ENCODE measurements at regions not wholly inside any gene's neighbourhood (a gene's known extent, or its start where the extent isn't known, plus 50 kb on each side); places are given as distances from the start of the nearest gene placed in this dataset.

DNA sequence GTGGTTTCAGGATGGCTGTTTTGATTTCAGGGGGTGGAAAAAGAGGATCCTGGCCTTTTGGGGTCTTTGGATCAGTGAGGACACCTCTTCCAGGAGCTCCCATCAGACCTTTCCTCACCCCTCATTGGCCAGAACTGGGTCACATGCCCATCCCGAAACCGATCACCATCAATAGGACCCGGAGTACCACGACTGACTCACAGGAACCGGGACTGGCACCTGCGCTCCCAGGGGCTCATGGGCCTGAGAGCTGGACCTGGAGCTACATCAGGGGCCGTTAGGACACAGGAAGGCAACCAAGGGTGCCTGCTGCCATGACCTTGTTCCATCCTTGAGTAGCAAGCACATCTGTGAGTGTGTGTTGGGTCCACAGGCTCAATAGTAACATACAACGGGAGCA, 180.4 kb downstream of the BMP7 start:
- no peaks in the 10 kb centered on the region for H3K79me2 ChIP-seq (ENCODE audit: control insufficient read depth, low read length)
- H3K4me3 ChIP-seq (ENCODE audit: low read length) = no peak overlapping the region
- H3K4me1 ChIP-seq (ENCODE audit: control insufficient read depth, low read length) = peaks cover 6% of the 10 kb centered on the region

DNA sequence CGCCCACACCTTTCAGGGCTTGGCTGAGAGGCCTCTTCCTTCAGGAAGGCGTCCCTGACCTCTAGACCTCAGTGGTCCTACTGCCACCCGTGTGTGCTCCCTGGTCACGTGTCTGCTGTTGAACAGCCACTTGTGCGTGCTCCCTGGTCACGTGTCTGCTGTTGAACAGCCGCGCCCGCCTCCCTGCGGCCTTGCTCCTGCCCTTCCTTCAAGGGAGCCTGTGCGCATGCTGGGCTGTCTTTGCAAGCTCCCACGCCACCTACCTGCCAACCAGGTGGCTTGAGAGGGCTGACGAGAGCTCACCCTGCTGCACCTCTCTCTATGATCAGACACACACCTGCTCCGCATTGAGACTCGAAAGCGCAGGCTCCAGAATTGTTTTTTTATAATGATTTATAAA, 179.3 kb downstream of the BMP7 start:
- Histone ChIP-seq H3K27ac (ENCODE audit: low read depth, low read length) (no peak overlapping the region), H3F3A (ENCODE audit: control insufficient read depth, insufficient read depth) (no peaks in the 10 kb centered on the region), H4K20me1 (ENCODE audit: control insufficient read depth, insufficient read depth, low read depth, low read length) (no peaks in the 10 kb centered on the region; the same call in 1 of the 2 replicates), H3K79me2 (ENCODE audit: control insufficient read depth, low read length) (no peaks in the 10 kb centered on the region), H3K4me2 (ENCODE audit: low read length) (no peak overlapping the region), H3K9me2 (replicated peaks; ENCODE audit: control insufficient read depth, low read length) (no peaks in the 10 kb centered on the region), H3K4me3 (ENCODE audit: low read length) (no peak overlapping the region), H3K27me3 (ENCODE audit: control insufficient read depth, low read length) (peaks cover 29% of the 10 kb centered on the region), H3K36me3 (ENCODE audit: control insufficient read depth, low read length) (no peaks in the 10 kb centered on the region), H3K4me1 (ENCODE audit: control insufficient read depth, low read length) (peaks cover 10% of the 10 kb centered on the region), H3K9me3 (ENCODE audit: control insufficient read depth, insufficient read depth, low read length) (no peaks in the 10 kb centered on the region)
- TF ChIP-seq, protein P1, sequence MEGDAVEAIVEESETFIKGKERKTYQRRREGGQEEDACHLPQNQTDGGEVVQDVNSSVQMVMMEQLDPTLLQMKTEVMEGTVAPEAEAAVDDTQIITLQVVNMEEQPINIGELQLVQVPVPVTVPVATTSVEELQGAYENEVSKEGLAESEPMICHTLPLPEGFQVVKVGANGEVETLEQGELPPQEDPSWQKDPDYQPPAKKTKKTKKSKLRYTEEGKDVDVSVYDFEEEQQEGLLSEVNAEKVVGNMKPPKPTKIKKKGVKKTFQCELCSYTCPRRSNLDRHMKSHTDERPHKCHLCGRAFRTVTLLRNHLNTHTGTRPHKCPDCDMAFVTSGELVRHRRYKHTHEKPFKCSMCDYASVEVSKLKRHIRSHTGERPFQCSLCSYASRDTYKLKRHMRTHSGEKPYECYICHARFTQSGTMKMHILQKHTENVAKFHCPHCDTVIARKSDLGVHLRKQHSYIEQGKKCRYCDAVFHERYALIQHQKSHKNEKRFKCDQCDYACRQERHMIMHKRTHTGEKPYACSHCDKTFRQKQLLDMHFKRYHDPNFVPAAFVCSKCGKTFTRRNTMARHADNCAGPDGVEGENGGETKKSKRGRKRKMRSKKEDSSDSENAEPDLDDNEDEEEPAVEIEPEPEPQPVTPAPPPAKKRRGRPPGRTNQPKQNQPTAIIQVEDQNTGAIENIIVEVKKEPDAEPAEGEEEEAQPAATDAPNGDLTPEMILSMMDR (IDR thresholded peaks at IDR 0.05; ENCODE audit: low read depth, low read length, poor library complexity, severe bottlenecking) = no peak
- no peak for TF ChIP-seq EZH2phosphoT487 (IDR thresholded peaks at IDR 0.05; ENCODE audit: borderline replicate concordance, low read length)

More for the DNA sequence above, 180.4 kb downstream of the BMP7 start:
- no peaks in the 10 kb centered on the region for H3K9me3 ChIP-seq (ENCODE audit: control insufficient read depth, insufficient read depth, low read length)
- H3K4me2 ChIP-seq (ENCODE audit: low read length) = no peak overlapping the region
- no peak for TF ChIP-seq EZH2phosphoT487 (IDR thresholded peaks at IDR 0.05; ENCODE audit: borderline replicate concordance, low read length)
- TF ChIP-seq, protein P1 (IDR thresholded peaks at IDR 0.05; ENCODE audit: low read depth, low read length, poor library complexity, severe bottlenecking) = no peak
- no peaks in the 10 kb centered on the region for H3K36me3 ChIP-seq (ENCODE audit: control insufficient read depth, low read length)
- H4K20me1 ChIP-seq (ENCODE audit: control insufficient read depth, insufficient read depth, low read depth, low read length) = no peaks in the 10 kb centered on the region; the same call in 1 of the 2 replicates
- no peaks in the 10 kb centered on the region for H3F3A ChIP-seq (ENCODE audit: control insufficient read depth, insufficient read depth)
- H3K27ac ChIP-seq (ENCODE audit: low read depth, low read length) = no peak overlapping the region
- peaks cover 33% of the 10 kb centered on the region for H3K27me3 ChIP-seq (ENCODE audit: control insufficient read depth, low read length)
- no peaks in the 10 kb centered on the region for H3K9me2 ChIP-seq (replicated peaks; ENCODE audit: control insufficient read depth, low read length)

DNA sequence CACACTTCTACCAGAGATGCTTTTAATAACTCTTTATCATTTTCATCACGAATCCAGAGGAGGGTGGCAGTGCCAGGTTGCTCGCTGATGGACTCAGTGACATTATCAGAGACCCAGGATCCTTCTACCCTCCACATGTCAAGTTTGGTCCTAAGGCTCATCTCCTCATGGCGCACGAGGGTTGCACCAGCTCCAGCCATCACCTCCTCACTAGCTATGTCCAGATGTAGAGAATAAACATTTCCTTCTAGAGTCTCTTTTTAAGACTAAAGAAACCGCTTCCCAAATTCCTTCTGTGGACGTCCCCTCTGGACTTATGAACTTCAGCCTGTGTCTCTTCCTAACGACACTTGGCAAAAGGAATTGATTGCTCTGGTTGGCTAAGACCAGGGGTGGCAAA, 178.7 kb downstream of the BMP7 start:
- Histone ChIP-seq H3K4me1 (ENCODE audit: control insufficient read depth, low read length) (peaks cover 15% of the 10 kb centered on the region), H3K27me3 (ENCODE audit: control insufficient read depth, low read length) (peaks cover 29% of the 10 kb centered on the region), H3K4me2 (ENCODE audit: low read length) (no peak overlapping the region), H3K4me3 (ENCODE audit: low read length) (no peak overlapping the region), H3K36me3 (ENCODE audit: control insufficient read depth, low read length) (no peaks in the 10 kb centered on the region), H3K9me3 (ENCODE audit: control insufficient read depth, insufficient read depth, low read length) (no peaks in the 10 kb centered on the region), H4K20me1 (ENCODE audit: control insufficient read depth, insufficient read depth, low read depth, low read length) (no peaks in the 10 kb centered on the region; the same call in 1 of the 2 replicates), H3K27ac (ENCODE audit: low read depth, low read length) (no peak overlapping the region), H3K9me2 (replicated peaks; ENCODE audit: control insufficient read depth, low read length) (no peaks in the 10 kb centered on the region), H3K79me2 (ENCODE audit: control insufficient read depth, low read length) (no peaks in the 10 kb centered on the region), H3F3A (ENCODE audit: control insufficient read depth, insufficient read depth) (no peaks in the 10 kb centered on the region)
- no peak for TF ChIP-seq EZH2phosphoT487 (IDR thresholded peaks at IDR 0.05; ENCODE audit: borderline replicate concordance, low read length)
- TF ChIP-seq, protein P1 (IDR thresholded peaks at IDR 0.05; ENCODE audit: low read depth, low read length, poor library complexity, severe bottlenecking) = no peak
